Neural crest cell (in vitro differentiated cells): ENCODE measurements at regions not wholly inside any gene's neighbourhood (a gene's known extent, or its start where the extent isn't known, plus 50 kb on each side); places are given as distances from the start of the nearest gene placed in this dataset.

ENCODE experiments used
- DNase-seq: peaks from one replicate; pipeline ENCODE4 v3.0.0; 2021; ENCODE audit warnings: low read depth, mixed read lengths, low spot score
- H3K27ac Mint-ChIP-seq: one replicate; pipeline ENCODE4 v1.8.0; 2021; ENCODE audit warnings: mild to moderate bottlenecking, mixed read lengths; ENCODE audit not compliant: unreplicated experiment
- H3K27me3 Mint-ChIP-seq: 2 replicates; pipeline ENCODE4 v1.8.0; 2021; ENCODE audit warnings: low read depth, mild to moderate bottlenecking, mixed read lengths
- H3K36me3 Mint-ChIP-seq: 2 replicates; pipeline ENCODE4 v1.8.0; 2021; ENCODE audit warnings: low read depth, mild to moderate bottlenecking, mixed read lengths
- H3K4me1 Mint-ChIP-seq: 2 replicates; pipeline ENCODE4 v1.8.0; 2021; ENCODE audit warnings: mixed read lengths
- H3K4me3 Mint-ChIP-seq: one replicate; pipeline ENCODE4 v1.8.0; 2021; ENCODE audit warnings: mild to moderate bottlenecking, mixed read lengths
- H3K9me3 Mint-ChIP-seq: 2 replicates; pipeline ENCODE4 v1.8.0; 2021; ENCODE audit warnings: mixed read lengths
- CTCF ChIP-seq: fragments of 200-600 bp; sonication (generic); conservative IDR thresholded peaks from 2 replicates; pipeline ENCODE4 v1.5.0; 2021; ENCODE audit warnings: antibody characterized with exemption, mild to moderate bottlenecking

- Mint-ChIP-seq H3K27me3 (no peaks in the 10 kb centered on the region), H3K9me3 (no peaks in the 10 kb centered on the region), H3K4me3 (no peak overlapping the region), H3K27ac (no peak overlapping the region), H3K4me1 (peaks cover 13% of the 10 kb centered on the region), H3K36me3 (no peaks in the 10 kb centered on the region)
- DNase-seq = no peak
- TF ChIP-seq CTCF = no peak
Measured at GRCh38 chr20:24052599-24053275, 64.2 kb upstream of the GGTLC1 start.

- no peak overlapping the region for H3K4me3 Mint-ChIP-seq
- no peak for TF ChIP-seq CTCF
Measured at GRCh38 chr20:24051160-24051559, 62.6 kb upstream of the GGTLC1 start.

GRCh38 chr20:24050119-24050518 lies 61.5 kb upstream of the GGTLC1 start:
- no peak overlapping the region for H3K27ac Mint-ChIP-seq
- DNase-seq = no peak
- H3K4me3 Mint-ChIP-seq = no peak overlapping the region
- H3K9me3 Mint-ChIP-seq = no peaks in the 10 kb centered on the region
- no peak for TF ChIP-seq CTCF
- no peaks in the 10 kb centered on the region for H3K36me3 Mint-ChIP-seq
- H3K4me1 Mint-ChIP-seq = peaks cover 13% of the 10 kb centered on the region
- H3K27me3 Mint-ChIP-seq = no peaks in the 10 kb centered on the region

More at GRCh38 chr20:24051160-24051559, 62.6 kb upstream of the GGTLC1 start:
- H3K27me3 Mint-ChIP-seq = no peaks in the 10 kb centered on the region
- H3K36me3 Mint-ChIP-seq = no peaks in the 10 kb centered on the region
- no peak for DNase-seq
- H3K27ac Mint-ChIP-seq = no peak overlapping the region
- H3K9me3 Mint-ChIP-seq = no peaks in the 10 kb centered on the region
- H3K4me1 Mint-ChIP-seq = peaks cover 13% of the 10 kb centered on the region

GRCh38 chr20:24049081-24049480 lies 60.5 kb upstream of the GGTLC1 start:
- Mint-ChIP-seq H3K36me3 (no peaks in the 10 kb centered on the region), H3K27me3 (no peaks in the 10 kb centered on the region), H3K27ac (no peak overlapping the region), H3K9me3 (no peaks in the 10 kb centered on the region), H3K4me1 (peaks cover 13% of the 10 kb centered on the region), H3K4me3 (no peak overlapping the region)
- no peak for DNase-seq
- TF ChIP-seq CTCF = no peak

GRCh38 chr20:24048024-24048611 lies 59.5 kb upstream of the GGTLC1 start:
- H3K4me1 Mint-ChIP-seq = peaks cover 13% of the 10 kb centered on the region
- H3K27me3 Mint-ChIP-seq = no peaks in the 10 kb centered on the region
- no peaks in the 10 kb centered on the region for H3K36me3 Mint-ChIP-seq
- no peaks in the 10 kb centered on the region for H3K9me3 Mint-ChIP-seq
- TF ChIP-seq CTCF = no peak
- H3K4me3 Mint-ChIP-seq = no peak overlapping the region
- H3K27ac Mint-ChIP-seq = no peak overlapping the region
- DNase-seq = no peak
